IMR-90 (cell line): ENCODE measurements at regions not wholly inside any gene's neighbourhood (a gene's known extent, or its start where the extent isn't known, plus 50 kb on each side); places are given as distances from the start of the nearest gene placed in this dataset.

ENCODE experiments used
- ATAC-seq: fragments of 200-7000 bp; cut with Tn5 transposase; 2 replicates; pipeline ENCODE4 v1.9.1; 2020; ENCODE audit warnings: low read depth, mild to moderate bottlenecking, moderate library complexity
- BruUV-seq: library from RNA; stranded (reverse); fragments of 400-500 nt; replicated peaks from 2 replicates; lab custom pipeline; 2021; lab: Mats Ljungman, UMichigan
- CTCF ChIA-PET: fragments of 300-600 bp; formaldehyde crosslinking; extraction: SDS; loops from one replicate; lab custom pipeline; 2021; ENCODE audit warnings: antibody characterized with exemption; lab: Yijun Ruan, JAX
- POLR2A ChIA-PET: fragments of 300-600 bp; sonication (Branson Sonifier 250); formaldehyde crosslinking; loops from one replicate; lab custom pipeline; 2022; ENCODE audit warnings: antibody characterized with exemption; ENCODE audit not compliant: unreplicated experiment; lab: Charles Lee
- DNase-seq: peaks from one replicate; pipeline ENCODE4 v3.0.0; 2013
- H2AFZ ChIP-seq: replicated peaks from 2 replicates; pipeline ENCODE3; 2013; ENCODE audit warnings: low read length, mild to moderate bottlenecking; ENCODE audit not compliant: poor library complexity
- H2AK5ac ChIP-seq: 2 replicates; pipeline ENCODE4 v1.6.1; 2013; ENCODE audit warnings: low read depth, low read length, inconsistent platforms
- H2AK9ac ChIP-seq: replicated peaks from 2 replicates; pipeline ENCODE3; 2013; ENCODE audit warnings: mild to moderate bottlenecking, low read depth, low read length, moderate library complexity; ENCODE audit not compliant: poor library complexity
- H2BK120ac ChIP-seq: 2 replicates; pipeline ENCODE4 v1.6.1; 2013; ENCODE audit warnings: low read depth, low read length, inconsistent platforms
- H2BK15ac ChIP-seq: 3 replicates; pipeline ENCODE4 v1.6.1; 2013; ENCODE audit warnings: low read depth, low read length, inconsistent platforms
- H2BK20ac ChIP-seq: 2 replicates; pipeline ENCODE4 v1.6.1; 2013; ENCODE audit warnings: low read depth, mild to moderate bottlenecking, inconsistent platforms, low read length, moderate library complexity
- H2BK5ac ChIP-seq: 2 replicates; pipeline ENCODE4 v1.6.1; 2013; ENCODE audit warnings: mild to moderate bottlenecking, low read depth, low read length, inconsistent platforms; ENCODE audit not compliant: poor library complexity, severe bottlenecking
- H3K14ac ChIP-seq: replicated peaks from 2 replicates; pipeline ENCODE4 v1.6.1; 2013; ENCODE audit warnings: low read depth, low read length, inconsistent platforms
- H3K18ac ChIP-seq: 2 replicates; pipeline ENCODE4 v1.6.1; 2013; ENCODE audit warnings: low read depth, low read length, control low read depth
- H3K23ac ChIP-seq: 2 replicates; pipeline ENCODE4 v1.6.1; 2013; ENCODE audit warnings: low read depth, low read length, inconsistent platforms
- H3K27ac ChIP-seq: 2 replicates; pipeline ENCODE4 v1.5.1; 2013; ENCODE audit warnings: mild to moderate bottlenecking, control low read depth, low read length; ENCODE audit not compliant: insufficient read depth
- H3K27me3 ChIP-seq: 2 replicates; pipeline ENCODE4 v1.6.1; 2013; ENCODE audit warnings: low read length; ENCODE audit not compliant: control insufficient read depth, insufficient read depth
- H3K36me3 ChIP-seq: 2 replicates; pipeline ENCODE4 v1.6.1; 2013; ENCODE audit warnings: low read length, mixed read lengths; ENCODE audit not compliant: control insufficient read depth, insufficient read depth
- H3K4ac ChIP-seq: 2 replicates; pipeline ENCODE4 v1.6.1; 2013; ENCODE audit warnings: low read depth, low read length, inconsistent platforms
- H3K4me1 ChIP-seq: 2 replicates; pipeline ENCODE4 v1.6.1; 2013; ENCODE audit warnings: low read length, mixed read lengths; ENCODE audit not compliant: control insufficient read depth, insufficient read depth
- H3K4me2 ChIP-seq: 2 replicates; pipeline ENCODE4 v1.6.1; 2013; ENCODE audit warnings: low read depth, mild to moderate bottlenecking, control low read depth, low read length, moderate library complexity
- H3K4me3 ChIP-seq: 2 replicates; pipeline ENCODE4 v1.5.1; 2013; ENCODE audit warnings: low read depth, mild to moderate bottlenecking, control low read depth, low read length, moderate library complexity; ENCODE audit not compliant: insufficient read depth
- H3K56ac ChIP-seq: 2 replicates; pipeline ENCODE4 v1.6.1; 2013; ENCODE audit warnings: low read length, inconsistent platforms; ENCODE audit not compliant: insufficient read depth; ENCODE audit errors: extremely low read depth
- H3K79me1 ChIP-seq, 2 experiments: 2 replicates each; pipeline ENCODE4 v1.6.1; 2013; ENCODE audit warnings: low read length in 2 of 2, inconsistent platforms in 1 of 2, low read depth in 1 of 2
- H3K9ac ChIP-seq: 2 replicates; pipeline ENCODE4 v1.6.1; 2013; ENCODE audit warnings: low read depth, low read length, control low read depth
- H3K9me1 ChIP-seq: 2 replicates; pipeline ENCODE4 v1.6.1; 2013; ENCODE audit warnings: low read length, inconsistent platforms; ENCODE audit not compliant: insufficient read depth
- H3K9me3 ChIP-seq: 2 replicates; pipeline ENCODE4 v1.6.1; 2013; ENCODE audit warnings: low read length; ENCODE audit not compliant: control insufficient read depth, insufficient read depth
- H4K20me1 ChIP-seq: 2 replicates; pipeline ENCODE4 v1.6.1; 2013; ENCODE audit warnings: low read length, inconsistent platforms; ENCODE audit not compliant: insufficient read depth
- H4K5ac ChIP-seq: 2 replicates; pipeline ENCODE4 v1.6.1; 2013; ENCODE audit warnings: mild to moderate bottlenecking, low read depth, low read length, control low read depth
- H4K8ac ChIP-seq, 2 experiments: 2 replicates each; pipeline ENCODE4 v1.6.1; 2013; ENCODE audit warnings: low read depth in 2 of 2, low read length in 2 of 2, control low read depth in 1 of 2, inconsistent platforms in 1 of 2
- H4K91ac ChIP-seq: 2 replicates; pipeline ENCODE4 v1.6.1; 2013; ENCODE audit warnings: low read depth, low read length, inconsistent platforms; ENCODE audit not compliant: insufficient read depth
- BHLHE40 ChIP-seq: fragments of 150-350 bp; IDR thresholded peaks from 2 replicates; pipeline ENCODE4 v1.6.1; 2016; ENCODE audit warnings: mild to moderate bottlenecking, low read depth, low read length
- CHD1 ChIP-seq: IDR thresholded peaks from 2 replicates; pipeline ENCODE4 v1.6.1; 2012; ENCODE audit warnings: low read depth, low read length, improper control_type of control experiment
- CTCF ChIP-seq: conservative IDR thresholded peaks from 2 replicates; pipeline ENCODE4 v1.5.1; 2012; ENCODE audit warnings: mild to moderate bottlenecking, low read depth, low read length, improper control_type of control experiment
- ELK1 ChIP-seq: fragments of 150-350 bp; IDR thresholded peaks from 2 replicates; pipeline ENCODE4 v1.6.1; 2016; ENCODE audit warnings: low read depth, mild to moderate bottlenecking, low read length, moderate library complexity, borderline replicate concordance
- MAFK ChIP-seq: IDR thresholded peaks from 2 replicates; pipeline ENCODE4 v1.6.1; 2012; ENCODE audit warnings: low read depth, low read length, improper control_type of control experiment
- NFE2L2 ChIP-seq: fragments of 150-350 bp; IDR thresholded peaks from 2 replicates; pipeline ENCODE4 v1.6.1; 2016; ENCODE audit warnings: low read depth, mild to moderate bottlenecking, low read length
- POLR2A ChIP-seq: IDR thresholded peaks from 2 replicates; pipeline ENCODE4 v1.6.1; 2012; ENCODE audit warnings: mild to moderate bottlenecking, low read depth, low read length
- RAD21 ChIP-seq: IDR thresholded peaks from 2 replicates; pipeline ENCODE4 v1.6.1; 2012; ENCODE audit warnings: low read length, improper control_type of control experiment
- RFX5 ChIP-seq: IDR thresholded peaks from 2 replicates; pipeline ENCODE4 v1.8.0; 2012; ENCODE audit warnings: low read depth, mild to moderate bottlenecking, low read length, moderate library complexity
- USF2 ChIP-seq: fragments of 150-350 bp; IDR thresholded peaks from 2 replicates; pipeline ENCODE4 v1.6.1; 2017; ENCODE audit warnings: mild to moderate bottlenecking, antibody characterized with exemption, low read length, low read depth
- WGBS, 2 experiments: methylation state at CpG; one replicate each; pipeline versions ENCODE4 v1.1.5 to v1.1.7; 2013; ENCODE audit warnings: missing lambda C conversion rate in 2 of 2; ENCODE audit not compliant: insufficient read length in 1 of 2; ENCODE audit errors: extremely low coverage in 2 of 2; 5-methylcytosine and 5-hydroxymethylcytosine counted together
- dilution Hi-C: fragments of 300-500 bp; cut with HindIII; formaldehyde crosslinking; loops from one replicate; pipeline ENCODE4 v1.14.3; 2018; ENCODE audit warnings: low sequenced_read_pairs; ENCODE audit not compliant: unreplicated experiment
- in situ Hi-C: fragments of 300-500 bp; cut with MboI; formaldehyde crosslinking; loops from 3 replicates; pipeline ENCODE4 v1.14.3; 2019; ENCODE audit warnings: low sequenced_read_pairs, inconsistent platforms, mixed read lengths
- intact Hi-C: fragments of 100-400 bp; cut with micrococcal nuclease; formaldehyde crosslinking; loops from 2 replicates; pipeline ENCODE4 v1.10.0; 2022

GRCh38 chr10:28186887-28187578 is 115.8 kb downstream of the MPP7 start:
- in situ Hi-C loops (loop anchor here (25.0 kb wide), 1 partner anchor 450 kb away; the partner anchor contains the start of gene MKX), intact Hi-C loops (no loop called here)
- peak; percentile 63 for ATAC-seq

More at GRCh38 chr10:28186887-28187578, 115.8 kb downstream of the MPP7 start:
- ChIA-PET POLR2A (no interaction called here), CTCF (no interaction called here)
- H2AFZ ChIP-seq = peak overlapping the region; percentile 63
- H2AK5ac ChIP-seq = 0 out of 2 replicates have a peak overlapping the region, but pooled peaks have one; percentile 11
- no peaks in the 10 kb centered on the region for H4K20me1 ChIP-seq
- no peak overlapping the region; the same call in 1 of the 2 replicates for H3K14ac ChIP-seq
- H3K56ac ChIP-seq = no peak overlapping the region
- no peak overlapping the region for H3K27ac ChIP-seq
- no peak overlapping the region for H3K4me2 ChIP-seq
- 80% methylated on average over 2 of the region's 10 CpGs; no CpG with 5 or more reads in 1 of the 2 experiments for WGBS, 2 experiments
- no peak overlapping the region for H3K4me3 ChIP-seq
- no peak overlapping the region; the same call in 1 of the 2 replicates for H4K91ac ChIP-seq
- no peak overlapping the region for H3K18ac ChIP-seq
- no peaks in the 10 kb centered on the region for H3K79me1 ChIP-seq
- DNase-seq = peak; percentile 57
- H3K9me3 ChIP-seq = no peaks in the 10 kb centered on the region
- H3K4me1 ChIP-seq = peaks cover 2% of the 10 kb centered on the region; the same call in 1 of the 2 replicates
- TF ChIP-seq ELK1 (no peak), USF2 (no peak), CHD1 (no peak), MAFK (no peak), POLR2A (no peak), BHLHE40 (no peak), NFE2L2 (no peak), RAD21 (no peak), CTCF (no peak), RFX5 (no peak)
- H3K9ac ChIP-seq = no peak overlapping the region
- no TSS peak for BruUV-seq
- H2AK9ac ChIP-seq = no peak overlapping the region
- dilution Hi-C loops = no loop called here
- H3K9me1 ChIP-seq = no peaks in the 10 kb centered on the region
- H3K23ac ChIP-seq = no peak overlapping the region
- H2BK5ac ChIP-seq = peak overlapping the region; percentile 41
- H4K8ac ChIP-seq = no peak overlapping the region; a peak in 1 of 4 replicates
- H3K27me3 ChIP-seq = no peaks in the 10 kb centered on the region
- H2BK120ac ChIP-seq = 0 out of 2 replicates have a peak overlapping the region, but pooled peaks have one; percentile 37
- H2BK15ac ChIP-seq = peak overlapping the region; percentile 74; the same call in 1 of the 3 replicates
- no peaks in the 10 kb centered on the region for H3K36me3 ChIP-seq
- 0 out of 2 replicates have a peak overlapping the region, but pooled peaks have one; percentile 20 for H3K4ac ChIP-seq
- no peak overlapping the region; the same call in 1 of the 2 replicates for H4K5ac ChIP-seq
- no peak overlapping the region for H2BK20ac ChIP-seq
